CD4-positive, alpha-beta T cell (primary cell): ENCODE measurements at regions not wholly inside any gene's neighbourhood (a gene's known extent, or its start where the extent isn't known, plus 50 kb on each side); places are given as distances from the start of the nearest gene placed in this dataset.
A peak's percentile ranks its signal among the peaks of the same experiment; 100 is the strongest.

ENCODE experiments used
- ATAC-seq: fragments of 200-7000 bp; cut with Tn5 transposase; one replicate; pipeline ENCODE4 v1.10.0; 2022; ENCODE audit warnings: mild to moderate bottlenecking; ENCODE audit not compliant: poor library complexity
- CTCF ChIA-PET: fragments of 350-600 bp; sonication (Branson Sonifier 250); formaldehyde crosslinking; loops from one replicate; lab custom pipeline; 2021; ENCODE audit warnings: antibody characterized with exemption, inconsistent platforms; lab: Charles Lee
- POLR2A ChIA-PET: fragments of 350-600 bp; sonication (Branson Sonifier 250); formaldehyde crosslinking; loops from one replicate; lab custom pipeline; 2021; ENCODE audit warnings: antibody characterized with exemption, inconsistent platforms; lab: Charles Lee
- DNase-seq, 14 experiments: peaks; one replicate each; pipeline ENCODE4 v3.0.0-alpha.2; 2013 to 2020; ENCODE audit warnings: mixed read lengths in 2 of 14
- H3K27ac ChIP-seq, 2 donors: one replicate each; pipeline versions ENCODE4 v1.5.1 to v1.7.0; 2013; ENCODE audit warnings: low read length in 2 of 2, low read depth in 1 of 2, mild to moderate bottlenecking in 1 of 2
- H3K27me3 ChIP-seq, 2 experiments: 1 replicate in 1 of 2; 2 replicates in 1 of 2; pipeline versions ENCODE4 v1.6.1 to v1.7.0; 2013; ENCODE audit warnings: low read length in 2 of 2, control low read depth in 1 of 2, mild to moderate bottlenecking in 1 of 2, moderate library complexity in 1 of 2; ENCODE audit not compliant: insufficient read depth in 2 of 2, control insufficient read depth in 1 of 2
- H3K36me3 ChIP-seq: one replicate; pipeline ENCODE4 v1.6.1; 2013; ENCODE audit warnings: low read length, control low read depth; ENCODE audit not compliant: insufficient read depth
- H3K4me1 ChIP-seq: one replicate; pipeline ENCODE4 v1.6.1; 2013; ENCODE audit warnings: low read length, control low read depth; ENCODE audit not compliant: insufficient read depth
- H3K4me3 ChIP-seq: one replicate; pipeline ENCODE4 v1.5.1; 2013; ENCODE audit warnings: mild to moderate bottlenecking, low read length, moderate library complexity
- H3K9me3 ChIP-seq, 2 experiments: 1 replicate in 1 of 2; 2 replicates in 1 of 2; pipeline versions ENCODE4 v1.6.1 to v1.7.0; 2013; ENCODE audit warnings: low read length in 2 of 2, mild to moderate bottlenecking in 2 of 2, control low read depth in 1 of 2, moderate library complexity in 1 of 2; ENCODE audit not compliant: control insufficient read depth in 1 of 2, insufficient read depth in 1 of 2
- H3K27ac Mint-ChIP-seq: one replicate; pipeline ENCODE4 v1.8.0; 2020; ENCODE audit warnings: mixed read lengths
- H3K27me3 Mint-ChIP-seq: one replicate; pipeline ENCODE4 v1.8.0; 2021; ENCODE audit warnings: mixed read lengths
- H3K36me3 Mint-ChIP-seq: one replicate; pipeline ENCODE4 v1.8.0; 2021; ENCODE audit warnings: low read depth, mixed read lengths
- H3K4me1 Mint-ChIP-seq: one replicate; pipeline ENCODE4 v1.8.0; 2021; ENCODE audit warnings: low read depth, mixed read lengths
- H3K4me3 Mint-ChIP-seq: one replicate; pipeline ENCODE4 v1.8.0; 2020; ENCODE audit warnings: mild to moderate bottlenecking, mixed read lengths
- H3K9me3 Mint-ChIP-seq: one replicate; pipeline ENCODE4 v1.8.0; 2020; ENCODE audit warnings: mixed read lengths
- intact Hi-C, 2 experiments: fragments of 100-400 bp; cut with DNase I in 1 of 2; cut with micrococcal nuclease in 1 of 2; formaldehyde crosslinking; loops; one replicate each; pipeline versions ENCODE4 v1.15.1 to v1.9.0; 2023 to 2025; cut with DNase I, micrococcal nuclease
- TF ChIP-seq, protein P1 (sequence below): fragments of 200-600 bp; IDR thresholded peaks from one replicate; pipeline ENCODE4 v1.8.0; 2022; ENCODE audit warnings: antibody characterized with exemption, mild to moderate bottlenecking

- Histone ChIP-seq H3K4me3 (no peak overlapping the region), H3K9me3 (no peaks in the 10 kb centered on the region), H3K36me3 (no peaks in the 10 kb centered on the region), H3K4me1 (peaks cover 26% of the 10 kb centered on the region), H3K27me3 (no peaks in the 10 kb centered on the region), H3K27ac (no peak overlapping the region)
- POLR2A ChIA-PET, result interaction anchor here (1.0 kb wide), 1 partner anchor 13 kb away, joined by 3 read pairs; no protein-coding TSS in a partner anchor
- Mint-ChIP-seq H3K27ac (no peak overlapping the region), H3K36me3 (no peaks in the 10 kb centered on the region), H3K27me3 (no peaks in the 10 kb centered on the region), H3K4me1 (peaks cover 44% of the 10 kb centered on the region), H3K9me3 (no peaks in the 10 kb centered on the region), H3K4me3 (peak overlapping the region; percentile 11)
- TF ChIP-seq, protein P1, sequence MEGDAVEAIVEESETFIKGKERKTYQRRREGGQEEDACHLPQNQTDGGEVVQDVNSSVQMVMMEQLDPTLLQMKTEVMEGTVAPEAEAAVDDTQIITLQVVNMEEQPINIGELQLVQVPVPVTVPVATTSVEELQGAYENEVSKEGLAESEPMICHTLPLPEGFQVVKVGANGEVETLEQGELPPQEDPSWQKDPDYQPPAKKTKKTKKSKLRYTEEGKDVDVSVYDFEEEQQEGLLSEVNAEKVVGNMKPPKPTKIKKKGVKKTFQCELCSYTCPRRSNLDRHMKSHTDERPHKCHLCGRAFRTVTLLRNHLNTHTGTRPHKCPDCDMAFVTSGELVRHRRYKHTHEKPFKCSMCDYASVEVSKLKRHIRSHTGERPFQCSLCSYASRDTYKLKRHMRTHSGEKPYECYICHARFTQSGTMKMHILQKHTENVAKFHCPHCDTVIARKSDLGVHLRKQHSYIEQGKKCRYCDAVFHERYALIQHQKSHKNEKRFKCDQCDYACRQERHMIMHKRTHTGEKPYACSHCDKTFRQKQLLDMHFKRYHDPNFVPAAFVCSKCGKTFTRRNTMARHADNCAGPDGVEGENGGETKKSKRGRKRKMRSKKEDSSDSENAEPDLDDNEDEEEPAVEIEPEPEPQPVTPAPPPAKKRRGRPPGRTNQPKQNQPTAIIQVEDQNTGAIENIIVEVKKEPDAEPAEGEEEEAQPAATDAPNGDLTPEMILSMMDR, result no peak
- intact Hi-C loops, result no loop called here
- CTCF ChIA-PET, result no interaction called here
- DNase-seq, result peak in 12 of 14 experiments; percentile 11 to 64 (median 40)
- peak; percentile 78 for ATAC-seq
Measured at GRCh38 chr6:43924222-43924702, 154.3 kb downstream of the VEGFA start.

DNA sequence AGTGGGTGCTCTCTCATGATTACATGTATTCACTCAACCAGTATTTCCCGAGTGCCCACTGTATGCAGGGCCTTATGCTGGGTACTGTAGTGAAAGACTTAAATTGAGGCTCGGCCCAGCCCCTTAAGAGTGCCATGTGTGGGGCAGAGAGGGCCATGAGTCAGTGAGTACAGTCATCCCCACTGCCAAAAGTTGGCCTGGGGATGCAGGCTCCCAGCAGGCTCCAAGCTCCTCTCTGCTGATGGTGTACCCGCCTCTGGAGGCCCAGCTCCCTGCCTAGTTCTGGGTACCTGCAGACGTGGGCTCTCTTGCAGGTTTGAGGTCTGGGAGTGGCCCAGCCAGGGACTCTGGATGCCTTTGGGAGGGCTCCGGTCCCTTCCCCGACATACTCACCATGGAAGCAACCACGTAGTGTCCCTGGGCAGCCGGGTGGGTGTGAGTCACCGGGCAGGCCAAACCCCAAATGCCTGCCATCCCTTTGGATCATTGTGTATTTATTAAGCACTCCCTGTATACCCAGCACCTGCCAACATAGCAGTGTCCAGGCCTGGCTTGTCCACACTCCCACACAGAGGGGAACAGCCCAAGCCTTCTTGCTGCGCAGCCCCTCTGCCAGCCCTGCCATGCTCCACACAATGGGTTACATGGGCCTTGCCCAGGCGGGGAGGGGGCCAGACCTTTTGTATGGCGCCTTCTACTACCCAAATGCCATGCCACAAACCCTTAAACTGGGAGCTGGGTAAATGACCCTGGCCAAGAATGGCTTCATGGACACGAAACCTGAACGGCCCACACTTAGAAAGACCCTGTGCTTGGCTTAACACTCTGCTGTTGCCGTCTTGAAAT is 153.6 kb downstream of the VEGFA start:
- Histone ChIP-seq H3K9me3 (no peaks in the 10 kb centered on the region), H3K4me3 (no peak overlapping the region), H3K27ac (no peak overlapping the region), H3K27me3 (no peaks in the 10 kb centered on the region), H3K36me3 (no peaks in the 10 kb centered on the region), H3K4me1 (peaks cover 26% of the 10 kb centered on the region)
- no peaks in the 10 kb centered on the region for H3K9me3 Mint-ChIP-seq
- TF ChIP-seq, protein P1, result no peak
- H3K4me3 Mint-ChIP-seq, result no peak overlapping the region
- ChIA-PET POLR2A (interaction anchor here (1.0 kb wide), 1 partner anchor 14 kb away, joined by 3 read pairs; no protein-coding TSS in a partner anchor), CTCF (no interaction called here)
- no peak overlapping the region for H3K27ac Mint-ChIP-seq
- no peaks in the 10 kb centered on the region for H3K36me3 Mint-ChIP-seq
- intact Hi-C loops, result no loop called here
- DNase-seq (no peak), ATAC-seq (no peak)
- H3K4me1 Mint-ChIP-seq, result peaks cover 44% of the 10 kb centered on the region
- H3K27me3 Mint-ChIP-seq, result no peaks in the 10 kb centered on the region

DNA sequence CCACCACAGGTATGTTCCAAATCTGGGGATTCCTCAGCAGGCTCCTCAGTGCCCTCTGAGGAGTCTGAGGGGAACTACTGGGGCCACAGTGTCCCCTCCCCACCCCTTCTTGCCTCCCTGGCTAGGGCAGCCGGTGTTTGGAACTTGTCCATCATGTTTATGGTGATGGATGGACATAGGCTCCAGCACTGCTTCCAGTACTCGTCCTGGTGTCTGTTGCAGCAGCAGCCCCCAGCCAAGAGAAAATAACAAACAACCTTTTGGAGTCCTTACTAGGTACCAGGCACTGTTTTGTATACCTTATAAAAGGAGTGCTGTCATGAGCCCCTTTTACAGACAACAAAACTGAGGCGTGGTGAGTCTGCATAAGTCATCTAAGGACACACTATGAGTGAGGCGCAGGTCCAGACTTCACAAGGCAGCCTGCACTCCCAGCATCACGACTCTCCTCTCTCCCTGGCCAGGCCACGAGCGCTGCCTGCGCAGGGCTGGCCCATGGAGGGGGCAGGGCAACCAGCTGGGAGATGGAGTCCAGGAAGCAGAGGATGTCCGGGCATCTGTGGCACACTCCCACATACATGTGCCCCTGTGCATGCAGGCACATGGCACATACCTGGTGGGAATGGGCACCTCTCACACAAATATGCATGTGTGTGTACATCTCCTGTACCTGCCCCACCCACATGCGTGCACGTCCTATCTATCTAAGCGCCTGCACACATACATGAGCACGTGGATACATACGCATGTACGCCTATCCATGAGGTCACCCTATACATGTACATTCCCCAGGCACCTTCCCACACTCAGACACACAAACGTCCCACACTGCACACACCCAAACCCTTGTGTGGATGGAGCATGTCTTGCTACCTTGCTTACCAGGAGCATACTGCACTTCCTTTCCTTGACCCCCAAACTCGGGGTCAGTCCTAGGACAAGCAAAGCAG is 152.7 kb downstream of the VEGFA start:
- no peaks in the 10 kb centered on the region for H3K9me3 ChIP-seq
- peaks cover 38% of the 10 kb centered on the region for H3K4me1 Mint-ChIP-seq
- no peaks in the 10 kb centered on the region for H3K27me3 ChIP-seq
- no peak for DNase-seq
- no peak for ATAC-seq
- CTCF ChIA-PET, result no interaction called here
- H3K27ac ChIP-seq, result no peak overlapping the region
- no peak overlapping the region for H3K27ac Mint-ChIP-seq
- H3K4me3 Mint-ChIP-seq, result no peak overlapping the region
- H3K36me3 ChIP-seq, result no peaks in the 10 kb centered on the region
- H3K27me3 Mint-ChIP-seq, result no peaks in the 10 kb centered on the region
- TF ChIP-seq, protein P1, result no peak
- H3K4me1 ChIP-seq, result peaks cover 25% of the 10 kb centered on the region
- no peak overlapping the region for H3K4me3 ChIP-seq
- intact Hi-C loops, result no loop called here
- POLR2A ChIA-PET, result no interaction called here
- H3K9me3 Mint-ChIP-seq, result no peaks in the 10 kb centered on the region
- no peaks in the 10 kb centered on the region for H3K36me3 Mint-ChIP-seq
